NCI-H2196 (cell line): ENCODE measurements at regions not wholly inside any gene's neighbourhood (a gene's known extent, or its start where the extent isn't known, plus 50 kb on each side); places are given as distances from the start of the nearest gene placed in this dataset.

Experiments used
- DNase-seq: peaks from one replicate; lab custom pipeline; 2025; ENCODE audit not compliant: unreplicated experiment; lab: John Stamatoyannopoulos, UW

DNA sequence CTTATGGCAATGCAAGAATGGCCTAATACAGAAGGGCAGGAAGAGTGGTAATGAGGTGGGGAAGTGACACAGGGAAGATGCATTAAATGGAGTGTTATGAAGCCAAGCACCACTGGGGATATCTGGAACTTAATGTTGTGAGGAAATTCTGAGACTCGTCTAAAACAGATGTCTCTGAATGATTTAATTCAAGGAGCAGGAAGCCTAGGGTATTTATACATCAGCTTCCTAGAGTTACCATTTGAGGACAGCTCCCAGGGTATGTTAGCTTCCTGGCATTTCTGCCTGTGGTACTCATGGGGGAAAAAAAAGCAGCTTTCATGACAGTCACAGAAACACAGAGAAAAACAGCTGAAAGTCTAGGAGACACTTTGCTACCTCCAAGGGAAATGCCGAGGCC lies 989.5 kb downstream of the CBLN2 start:
- DNase-seq: no peak

GRCh38 chr18:71541643-71542042 lies 1002.5 kb downstream of the CBLN2 start:
- DNase-seq: no peak

DNA sequence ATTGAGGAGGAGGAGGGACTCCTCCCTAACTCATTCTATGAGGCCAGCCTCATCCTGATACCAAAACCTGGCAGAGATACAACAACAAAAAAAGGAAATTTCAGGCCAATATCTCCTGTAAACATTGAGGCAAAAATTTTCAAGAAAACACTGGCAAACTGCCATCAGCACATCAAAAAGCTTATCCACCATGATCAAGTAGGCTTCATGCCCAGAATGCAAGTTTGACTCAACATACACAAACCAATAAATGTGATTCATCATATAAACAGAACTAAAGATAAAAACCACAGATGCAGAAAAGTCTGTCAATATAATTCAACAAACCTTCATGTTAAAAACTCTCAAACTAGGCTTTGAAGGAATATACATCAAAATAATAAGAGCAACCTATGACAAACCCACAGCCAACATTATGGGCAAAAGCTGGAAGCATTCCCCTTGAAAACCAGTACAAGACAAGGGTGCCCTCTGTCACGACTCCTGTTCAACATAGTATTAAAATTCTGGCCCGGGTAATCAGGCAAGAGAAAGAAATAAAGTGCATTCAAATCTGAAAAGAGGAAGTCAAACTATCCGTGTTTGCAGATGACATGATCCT lies 1014.3 kb downstream of the CBLN2 start:
- DNase-seq: no peak

- DNase-seq: no peak
These were observed 1020.4 kb downstream of the CBLN2 start for GRCh38 chr18:71523483-71524435.

DNA sequence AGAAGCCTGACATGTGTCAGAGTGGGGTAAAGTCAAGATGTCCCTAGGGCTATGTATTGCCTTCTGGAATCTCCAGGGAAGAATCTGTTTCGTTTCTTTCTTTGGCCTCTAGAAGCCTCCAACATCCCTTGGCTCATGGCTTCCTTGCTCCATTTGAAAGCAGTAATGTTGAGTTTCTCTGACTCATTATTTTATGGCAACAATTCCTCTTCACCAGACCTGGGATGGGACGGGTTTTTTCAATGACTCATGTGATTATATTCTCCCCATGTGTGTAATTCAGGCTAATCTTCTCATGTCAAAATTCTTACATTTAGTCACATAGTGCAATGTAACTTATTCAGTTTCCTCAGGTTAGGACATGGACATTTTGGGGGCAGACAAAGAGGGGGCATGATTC lies 1038.6 kb downstream of the CBLN2 start:
- DNase-seq: no peak

GRCh38 chr18:71503222-71503621 lies 1040.9 kb downstream of the CBLN2 start:
- no peak for DNase-seq

DNA sequence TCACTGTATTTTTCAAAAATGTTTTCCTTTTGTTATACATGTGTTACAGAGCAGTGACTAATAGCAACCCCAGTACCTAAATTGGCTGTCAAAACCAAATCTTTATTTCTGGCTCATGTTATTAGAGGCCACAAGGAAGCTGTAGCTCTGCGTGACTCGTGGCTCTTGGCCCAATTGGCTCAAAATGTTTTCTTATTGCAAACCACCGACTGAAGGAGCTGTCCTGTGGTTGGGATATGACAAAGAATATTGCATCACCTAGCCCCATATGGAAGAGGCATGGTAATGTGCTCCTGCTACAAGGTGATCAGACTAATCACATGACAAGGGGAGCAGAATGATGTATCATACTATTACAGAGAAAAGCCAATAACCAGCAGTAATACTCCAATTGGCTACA lies 1058.5 kb downstream of the CBLN2 start:
- no peak for DNase-seq

GRCh38 chr18:71471963-71472725 lies 1072.0 kb downstream of the CBLN2 start:
- DNase-seq: no peak

DNA sequence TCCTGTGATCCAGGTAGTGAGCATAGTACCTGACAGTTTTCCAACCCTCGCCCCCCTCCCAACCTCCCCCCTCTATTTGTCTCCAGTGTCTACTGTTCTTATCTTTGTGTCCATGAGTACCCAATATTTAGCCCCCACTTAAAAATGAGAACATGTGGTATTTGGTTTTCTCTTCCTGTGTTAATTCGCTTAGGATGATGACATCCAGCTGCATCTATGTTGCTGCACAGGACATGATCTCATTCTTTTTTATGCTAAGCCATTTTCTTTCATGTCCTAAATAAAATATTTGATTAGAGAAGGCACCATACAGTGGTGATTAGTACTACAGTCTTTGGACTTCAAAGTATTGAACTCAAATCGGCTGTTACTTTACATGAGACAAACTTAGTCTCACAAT lies 1087.9 kb downstream of the CBLN2 start:
- DNase-seq: no peak

- no peak for DNase-seq
These were observed 1093.9 kb downstream of the CBLN2 start for GRCh38 chr18:71450257-71450656.

- no peak for DNase-seq
These were observed 1100.2 kb downstream of the CBLN2 start for GRCh38 chr18:71443706-71444480.

- no peak for DNase-seq
These were observed 1101.4 kb downstream of the CBLN2 start for GRCh38 chr18:71442731-71443141.

GRCh38 chr18:71441156-71441555 lies 1103.0 kb downstream of the CBLN2 start:
- no peak for DNase-seq

DNA sequence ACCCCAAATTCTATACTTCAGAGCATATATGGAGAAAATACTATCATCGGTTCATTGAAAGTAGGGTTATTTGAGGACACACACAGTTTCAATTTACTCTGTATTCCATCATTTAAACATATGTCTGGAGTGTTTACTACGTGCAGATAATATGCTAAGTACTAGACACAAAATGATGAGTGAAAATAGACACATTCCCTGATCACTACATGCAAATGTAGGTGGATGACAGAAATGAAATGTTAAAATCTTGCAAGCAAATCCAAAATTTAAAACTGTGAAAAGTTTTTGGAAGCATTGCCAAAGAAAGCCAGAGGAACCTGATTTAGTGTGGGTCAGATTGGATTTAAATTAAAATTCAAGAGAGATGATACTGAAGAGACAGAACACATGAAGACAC lies 1106.6 kb downstream of the CBLN2 start:
- no peak for DNase-seq

DNA sequence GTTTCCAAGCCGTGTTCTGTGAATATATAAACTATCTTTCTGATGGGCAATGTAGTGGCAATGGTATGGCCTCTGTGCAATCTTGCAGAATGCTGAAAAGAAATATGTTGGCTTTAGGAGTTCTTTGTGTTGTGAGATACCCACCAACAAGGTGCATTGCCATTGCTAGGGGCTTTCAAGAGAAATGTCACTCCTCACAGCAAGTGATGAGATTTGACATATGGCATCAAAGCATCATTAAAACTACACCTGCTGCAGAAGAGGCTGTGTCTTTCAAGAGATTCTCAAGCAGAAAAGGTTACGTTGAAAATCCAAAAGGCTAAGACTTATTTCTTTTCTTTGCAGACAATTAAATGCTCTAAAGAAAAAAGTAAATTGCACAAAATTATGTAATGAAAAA lies 1110.8 kb downstream of the CBLN2 start:
- no peak for DNase-seq

DNA sequence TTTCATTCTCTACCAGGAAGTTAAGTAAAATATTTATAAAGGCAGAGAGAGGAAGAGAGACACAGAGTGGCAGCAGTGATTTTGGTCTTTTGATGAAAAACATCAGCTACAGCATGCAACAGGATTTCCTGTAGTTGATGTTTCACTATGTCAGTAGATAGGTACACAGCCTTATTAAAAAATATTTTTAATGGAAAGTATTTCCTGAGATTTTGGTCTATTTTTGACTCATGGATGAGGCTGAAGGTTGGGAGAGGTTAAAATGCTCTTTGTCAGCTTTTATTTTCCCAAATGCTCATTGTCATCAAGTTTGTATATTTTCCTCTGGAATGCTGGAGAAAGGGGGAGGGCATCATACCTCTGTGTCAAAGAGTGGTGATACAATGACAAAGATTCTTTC lies 1112.5 kb downstream of the CBLN2 start:
- DNase-seq: no peak

GRCh38 chr18:71431171-71431570 lies 1113.0 kb downstream of the CBLN2 start:
- DNase-seq: no peak

GRCh38 chr18:71426441-71426840 lies 1117.7 kb downstream of the CBLN2 start:
- DNase-seq: no peak

DNA sequence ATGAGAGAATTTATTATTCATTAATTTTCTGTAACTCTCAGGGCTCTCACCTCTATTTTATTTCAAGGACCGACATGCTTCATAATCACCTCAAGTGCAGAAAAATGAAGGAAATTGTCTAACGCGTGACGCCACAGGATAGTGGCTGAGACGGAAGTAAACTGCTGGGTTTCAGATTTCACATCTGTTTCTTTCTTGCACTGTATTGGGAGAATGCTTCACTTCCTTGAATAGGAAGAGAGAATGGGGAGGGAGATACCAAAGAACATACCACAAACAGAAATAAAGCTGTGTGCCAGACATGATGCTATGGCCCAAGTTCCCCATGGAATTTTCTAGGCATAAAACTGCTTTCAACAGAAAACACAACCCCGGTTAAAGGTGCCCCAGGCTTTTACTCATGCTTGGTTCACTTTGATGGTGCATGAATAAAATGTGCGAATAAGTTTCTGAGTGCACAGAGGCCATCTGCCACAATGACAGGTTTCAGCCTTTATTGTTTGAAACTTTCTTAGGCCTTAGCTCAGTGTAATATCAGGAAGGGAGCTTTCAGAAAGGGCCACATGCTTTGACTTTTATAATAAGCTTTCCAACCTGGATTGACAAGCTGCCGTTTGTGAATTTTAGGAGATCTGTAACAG lies 1116.4 kb downstream of the SOCS6 start:
- no peak for DNase-seq

DNA sequence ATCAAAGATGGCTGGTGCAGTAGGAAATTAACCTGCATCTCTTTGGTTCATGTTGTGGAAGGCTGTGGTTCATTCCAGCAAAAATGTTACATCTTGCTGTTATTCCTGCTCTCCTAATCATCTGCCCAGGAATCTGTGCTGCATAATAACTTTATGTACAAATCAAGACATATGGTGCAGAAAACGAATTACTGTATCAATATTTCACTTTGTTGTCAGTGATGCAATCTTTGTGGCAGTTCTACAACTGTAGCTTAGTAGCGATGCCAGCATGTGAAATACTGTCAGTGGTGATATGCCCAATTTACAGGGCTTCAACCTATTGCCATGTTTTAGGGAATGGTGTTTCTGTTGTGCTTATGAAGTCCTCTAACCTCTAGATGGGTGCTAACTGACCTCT lies 1114.7 kb downstream of the SOCS6 start:
- no peak for DNase-seq

DNA sequence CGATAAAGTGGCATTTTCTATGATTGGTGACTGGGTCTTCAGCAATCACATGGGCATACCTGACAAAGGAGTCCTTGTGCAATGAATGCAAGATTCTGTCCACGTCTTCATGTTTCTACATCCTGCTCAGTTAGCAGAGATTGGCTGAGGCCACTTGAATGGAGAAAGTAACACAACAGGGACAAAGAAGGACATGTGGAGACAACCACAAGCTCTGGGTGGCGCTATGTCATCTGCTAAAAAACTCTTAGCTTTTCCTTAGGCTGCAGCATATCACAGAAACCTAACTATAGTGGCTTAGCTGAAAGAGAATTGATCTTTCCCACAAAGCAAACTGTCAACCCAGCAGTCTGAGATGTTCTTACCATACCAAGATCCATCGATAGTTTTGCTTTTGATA lies 1109.7 kb downstream of the SOCS6 start:
- DNase-seq: peak; percentile 3
